HG03159 (cell line): ENCODE measurements at regions not wholly inside any gene's neighbourhood (a gene's known extent, or its start where the extent isn't known, plus 50 kb on each side); places are given as distances from the start of the nearest gene placed in this dataset.
"Not testable (repeated sequence)": the region's sequence is repeated elsewhere in the genome, so short reads cannot be mapped to it uniquely, and the experiment has no call there.

Experiments used
- ATAC-seq: cut with Tn5 transposase; IDR thresholded peaks from one replicate; pipeline ENCODE4 v1.9.1; 2021; ENCODE audit warnings: mild to moderate bottlenecking, moderate library complexity; ENCODE audit not compliant: unreplicated experiment

- ATAC-seq = no peak
Observed at GRCh38 chr10:90112681-90113080, 411.3 kb downstream of the KIF20B start.

- not testable (repeated sequence) for ATAC-seq
Observed at GRCh38 chr10:90118567-90118966, 417.2 kb downstream of the KIF20B start.

- ATAC-seq = not testable (repeated sequence)
Observed at GRCh38 chr10:90119631-90120280, 418.4 kb downstream of the KIF20B start.

DNA sequence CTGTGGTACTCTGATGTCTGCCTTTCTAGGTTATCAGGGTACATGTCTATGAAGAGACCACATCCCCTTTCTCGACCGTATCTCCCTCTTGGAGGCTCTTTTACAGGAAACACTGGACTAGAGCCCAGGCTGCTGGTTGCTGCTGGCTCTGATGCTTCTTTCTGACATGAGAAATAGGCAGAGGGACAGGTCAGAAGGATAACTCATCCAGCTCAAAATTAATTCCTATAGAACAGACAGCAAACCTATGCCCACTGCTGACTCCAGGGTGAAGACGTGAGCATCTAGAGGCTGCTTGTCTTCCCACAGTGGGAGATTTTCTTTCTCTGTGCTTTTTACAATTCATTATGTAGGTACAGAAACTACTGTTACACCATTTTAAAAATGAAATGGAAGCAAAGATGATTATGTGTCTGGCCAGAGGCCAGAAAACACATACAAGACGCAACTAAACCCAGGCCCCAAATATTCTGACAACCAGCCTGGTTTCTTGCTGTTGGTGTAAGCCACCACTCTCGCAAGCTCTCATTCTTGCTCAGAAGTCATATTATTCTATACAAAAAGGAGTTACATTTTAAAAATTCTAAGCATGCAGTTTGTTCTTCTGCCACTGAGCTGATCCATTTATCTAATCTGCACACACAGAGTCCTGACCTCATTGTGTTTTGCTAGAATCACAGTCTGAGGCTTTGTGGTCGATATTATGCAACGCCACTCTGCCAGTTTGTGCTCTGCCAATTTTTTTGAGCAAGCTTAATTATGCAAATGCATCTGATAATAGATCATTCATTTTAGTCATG, 424.3 kb downstream of the KIF20B start:
- ATAC-seq = no peak

DNA sequence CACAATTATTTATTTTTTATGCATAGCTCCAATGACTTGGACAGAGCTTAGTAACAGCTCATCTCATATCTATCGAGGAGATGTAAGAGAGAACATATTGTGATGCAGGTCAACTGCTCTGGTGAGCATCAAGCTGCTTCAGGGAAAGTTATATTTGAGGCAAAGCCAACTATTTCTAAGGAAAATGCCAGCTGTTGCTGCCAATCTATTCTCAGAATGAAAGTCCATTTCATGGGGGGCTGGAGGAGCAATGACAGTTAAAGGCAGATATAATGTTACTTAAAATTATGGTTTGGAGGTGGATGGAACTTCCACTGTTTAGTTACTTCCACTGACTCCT, 424.8 kb downstream of the KIF20B start:
- ATAC-seq = no peak

GRCh38 chr10:90130321-90131086, 429.1 kb downstream of the KIF20B start:
- peak; percentile 57 for ATAC-seq

- ATAC-seq = no peak
Observed at GRCh38 chr10:90133606-90134005, 432.2 kb downstream of the KIF20B start.

GRCh38 chr10:90136731-90137316, 435.4 kb downstream of the KIF20B start:
- no peak for ATAC-seq

- ATAC-seq = no peak
Observed at GRCh38 chr10:90138844-90139243, 437.5 kb downstream of the KIF20B start.

DNA sequence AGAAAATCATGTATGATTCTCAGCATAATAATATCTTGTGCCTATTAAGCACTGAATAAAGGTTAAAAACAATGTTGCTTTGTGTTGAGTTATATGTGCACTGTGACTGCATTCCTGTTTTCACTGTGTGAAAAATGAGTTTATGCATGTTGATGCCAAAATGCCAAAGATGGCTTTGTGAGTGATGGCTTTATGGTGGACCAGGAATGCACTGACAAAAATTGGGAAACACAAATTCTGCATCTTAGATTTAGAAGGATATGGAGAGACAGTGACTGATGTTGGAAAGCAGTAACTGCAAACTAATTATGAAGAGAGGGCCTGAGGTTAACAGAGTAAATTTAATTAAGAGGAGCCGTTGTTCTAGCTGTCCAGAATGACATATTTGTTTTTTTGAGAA, 440.4 kb downstream of the KIF20B start:
- ATAC-seq = no peak

GRCh38 chr10:90143937-90144336, 442.5 kb downstream of the KIF20B start:
- ATAC-seq = no peak

GRCh38 chr10:90148116-90148855, 446.9 kb downstream of the KIF20B start:
- no peak for ATAC-seq

DNA sequence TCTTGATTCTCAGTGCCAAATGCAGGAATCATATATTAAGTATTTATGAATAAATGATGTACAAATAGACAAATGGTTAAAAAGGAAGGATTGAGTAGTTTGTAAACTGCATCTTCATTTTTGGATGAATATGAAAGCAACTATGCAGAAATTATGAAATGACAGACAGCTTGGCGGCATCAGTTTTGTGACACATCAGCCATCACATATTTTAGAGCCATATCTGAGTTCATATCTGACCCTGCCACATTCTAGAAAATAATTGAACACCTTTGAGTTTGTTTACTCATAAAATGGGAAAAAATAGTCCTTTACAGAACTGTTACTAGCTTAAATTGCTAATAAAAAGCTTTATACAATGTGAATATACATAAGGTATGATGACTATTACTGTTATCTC, 448.2 kb downstream of the KIF20B start:
- ATAC-seq = no peak

DNA sequence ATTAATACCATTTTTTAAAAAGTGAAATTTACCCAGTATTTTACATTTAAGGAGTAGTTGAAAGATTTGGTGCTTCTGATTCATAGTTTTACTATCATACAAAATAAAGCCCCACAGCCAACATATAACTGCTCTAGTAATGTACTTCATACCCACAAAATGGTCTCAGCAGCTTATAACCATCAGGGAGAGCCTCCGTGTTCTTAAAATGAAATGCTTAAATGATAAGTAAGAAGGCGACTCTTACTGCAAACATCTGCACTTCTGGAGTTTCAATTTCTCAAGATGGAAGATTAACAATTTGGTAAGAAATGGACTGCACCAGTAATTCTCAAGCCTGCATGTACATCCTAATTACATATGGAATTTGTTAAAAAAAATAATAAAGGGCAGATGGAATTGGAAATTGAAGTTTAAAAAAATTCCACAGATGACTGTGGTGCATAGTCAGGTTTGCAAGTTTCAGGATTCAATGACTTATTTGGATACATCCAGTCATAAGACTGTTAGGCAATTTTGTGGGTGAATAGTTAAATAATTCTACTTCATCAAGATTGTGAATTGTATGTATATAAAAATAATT, 461.0 kb downstream of the KIF20B start:
- no peak for ATAC-seq

DNA sequence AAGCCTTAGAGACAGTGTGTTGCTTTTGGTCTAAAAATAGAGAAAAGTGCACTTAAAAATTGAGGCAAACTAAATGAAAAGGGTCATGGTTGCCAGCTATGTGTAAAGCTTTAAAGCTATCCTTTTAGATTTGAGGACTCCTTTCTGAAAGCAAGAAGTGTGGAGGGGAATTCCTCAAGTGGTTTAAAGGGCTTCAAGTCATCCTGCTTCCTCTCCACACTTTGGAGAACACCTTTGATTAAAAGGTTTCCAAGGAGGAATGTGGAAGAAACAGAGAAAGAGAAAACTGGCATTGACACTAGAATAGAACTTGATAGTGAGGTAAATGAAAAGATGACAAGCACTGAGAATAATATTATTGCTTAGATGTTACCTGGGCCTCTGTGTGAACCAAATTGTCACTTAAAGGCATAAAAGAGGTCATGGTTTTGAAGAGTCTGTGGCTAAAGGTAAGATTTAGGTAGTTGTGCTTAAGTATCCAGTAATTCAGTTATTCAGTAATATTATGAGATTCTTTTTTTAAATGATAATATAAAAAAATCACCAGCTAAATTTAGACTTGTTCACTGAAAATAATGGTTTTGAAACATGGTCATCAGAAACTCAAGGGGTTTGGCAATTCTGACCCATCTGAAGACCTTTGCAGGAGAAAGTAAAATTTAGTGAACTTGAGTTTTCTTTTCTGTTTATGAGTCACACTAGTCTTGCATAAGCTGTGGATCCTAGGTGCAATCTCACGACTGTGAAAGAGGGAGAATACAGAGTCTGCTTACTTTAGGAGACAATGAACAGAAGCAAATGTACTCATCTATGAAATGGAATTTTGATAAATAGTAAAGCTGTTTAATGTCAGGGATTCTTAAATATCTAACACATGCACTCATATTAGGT, 466.0 kb downstream of the KIF20B start:
- peak; percentile 76 for ATAC-seq

DNA sequence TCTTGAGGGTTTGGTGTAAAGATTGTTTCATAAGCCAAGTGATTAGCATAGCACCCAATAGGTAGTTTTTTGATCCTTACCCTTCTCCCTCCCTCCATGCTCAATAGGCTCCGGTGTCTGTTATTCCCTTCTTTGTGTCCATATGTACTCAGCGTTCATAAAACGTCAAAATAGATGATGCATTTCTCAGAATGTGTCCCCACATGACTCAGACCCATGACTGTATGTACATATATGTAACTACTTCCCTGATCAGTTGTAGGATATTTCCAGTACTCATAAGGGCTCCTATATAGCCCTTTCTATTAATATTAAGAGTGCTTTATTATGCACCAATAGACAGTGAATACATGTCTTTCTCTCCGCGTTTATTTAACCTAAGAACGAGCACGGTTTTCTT, 466.9 kb downstream of the KIF20B start:
- ATAC-seq = no peak

DNA sequence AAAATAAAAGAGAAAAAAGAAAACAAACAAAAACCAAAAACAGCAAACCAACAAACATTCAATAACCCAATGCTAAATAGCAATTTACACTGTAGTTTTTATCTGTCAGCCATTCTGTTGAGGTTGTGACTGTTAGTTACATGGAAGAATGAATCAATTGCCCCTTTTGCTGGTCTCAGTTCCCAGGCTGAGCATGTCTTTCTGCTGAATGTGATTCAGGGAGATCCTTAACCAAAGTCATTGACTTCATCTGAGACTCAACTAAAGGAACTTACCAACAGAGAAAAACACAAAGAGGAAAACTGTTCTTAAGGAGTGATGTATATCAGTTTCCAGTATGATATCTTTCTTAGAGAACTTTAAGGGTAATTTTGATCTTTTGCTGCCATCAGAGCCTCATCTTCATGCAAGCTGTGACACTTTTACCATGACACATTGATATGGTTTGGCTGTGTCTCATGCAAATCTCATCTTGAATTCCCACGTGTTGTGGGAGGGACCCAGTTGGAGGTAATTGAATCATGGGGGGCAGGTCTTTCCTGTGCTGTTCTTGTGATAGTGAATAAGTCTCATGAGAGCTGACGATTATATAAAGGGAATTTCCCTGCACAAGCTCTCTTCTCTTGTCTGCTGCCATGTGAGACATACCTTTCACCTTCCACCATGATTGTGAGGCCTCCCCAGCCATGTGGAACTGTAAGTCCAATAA, 469.8 kb downstream of the KIF20B start:
- no peak for ATAC-seq

DNA sequence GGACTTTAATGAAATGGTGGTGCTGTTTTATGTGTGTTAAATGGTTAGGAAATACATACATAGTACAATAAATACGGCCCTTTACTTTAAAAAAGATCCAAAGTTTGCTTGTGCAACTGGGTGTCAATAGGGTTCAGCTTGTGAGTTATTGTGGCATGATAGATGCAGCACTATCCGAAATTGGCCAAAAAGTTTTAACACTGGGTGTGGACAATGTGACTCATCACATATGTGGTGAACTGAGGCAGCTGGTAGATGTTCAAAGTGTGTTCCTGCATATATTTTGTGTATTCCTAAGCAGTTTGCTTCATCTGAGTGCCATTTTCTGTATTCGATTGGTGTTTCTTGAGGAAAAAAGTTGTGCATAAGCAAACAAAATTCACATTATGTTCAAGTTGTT, 473.1 kb downstream of the KIF20B start:
- ATAC-seq = no peak

DNA sequence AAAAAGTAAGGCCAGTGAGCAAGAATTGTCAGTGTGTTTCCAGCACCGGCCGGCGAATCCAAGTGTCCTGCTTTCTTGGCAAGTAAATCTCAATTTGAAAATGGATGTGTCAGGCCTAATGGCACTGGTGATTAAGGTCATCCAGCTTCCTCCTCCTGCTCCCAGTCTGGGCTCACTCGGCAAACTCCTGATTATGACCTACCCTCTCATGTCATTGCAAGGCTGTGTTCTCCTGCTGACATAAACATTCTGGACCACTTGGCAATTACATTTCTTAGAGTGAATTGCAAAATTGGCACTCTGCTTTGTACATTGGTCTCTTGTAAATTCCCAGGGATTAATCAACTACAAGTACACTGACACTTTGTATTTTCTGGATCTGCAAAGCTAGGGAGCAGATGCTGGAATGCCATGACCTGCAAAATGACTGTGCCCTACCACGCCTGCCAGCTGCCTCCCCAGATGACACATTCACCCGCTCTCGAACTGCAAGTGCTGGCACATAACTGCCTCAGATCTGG, 473.8 kb downstream of the KIF20B start:
- no peak for ATAC-seq
